GM23338 (cell line): ENCODE measurements at regions not wholly inside any gene's neighbourhood (a gene's known extent, or its start where the extent isn't known, plus 50 kb on each side); places are given as distances from the start of the nearest gene placed in this dataset.

Experiments used
- ATAC-seq: fragments of 200-7000 bp; cut with Tn5 transposase; 3 replicates; pipeline ENCODE4 v1.9.1; 2020
- DNase-seq: peaks from one replicate; pipeline ENCODE4 v3.0.0-alpha.2; 2015; ENCODE audit warnings: low spot score
- H2AFZ ChIP-seq: fragments of 200-600 bp; sonication (generic); 2 replicates; pipeline ENCODE4 v1.8.0; 2016; ENCODE audit warnings: antibody characterized with exemption, mild to moderate bottlenecking, moderate library complexity
- H3F3A ChIP-seq: fragments of 200-600 bp; sonication (generic); replicated peaks from 2 replicates; pipeline ENCODE4 v1.8.0; 2017; ENCODE audit warnings: antibody characterized with exemption, mixed run types, low read depth
- H3K27ac ChIP-seq: fragments of 200-600 bp; sonication (generic); 2 replicates; pipeline ENCODE4 v1.6.1; 2016; ENCODE audit warnings: low read depth
- H3K27me3 ChIP-seq: fragments of 200-600 bp; sonication (generic); 2 replicates; pipeline ENCODE4 v1.8.0; 2016; ENCODE audit warnings: mild to moderate bottlenecking, mixed run types, moderate library complexity; ENCODE audit not compliant: insufficient read depth
- H3K36me3 ChIP-seq: fragments of 200-600 bp; sonication (generic); 2 replicates; pipeline ENCODE4 v1.8.0; 2016; ENCODE audit warnings: mild to moderate bottlenecking; ENCODE audit not compliant: insufficient read depth
- H3K4me1 ChIP-seq: fragments of 200-600 bp; sonication (generic); 2 replicates; pipeline ENCODE4 v1.8.0; 2016; ENCODE audit warnings: mild to moderate bottlenecking, moderate library complexity; ENCODE audit not compliant: insufficient read depth
- H3K4me2 ChIP-seq: fragments of 200-600 bp; sonication (generic); 2 replicates; pipeline ENCODE4 v1.7.1; 2017; ENCODE audit warnings: mixed run types
- H3K4me3 ChIP-seq: fragments of 200-600 bp; sonication (generic); 2 replicates; pipeline ENCODE4 v1.6.1; 2016; ENCODE audit warnings: mixed run types
- H3K79me2 ChIP-seq: fragments of 200-600 bp; sonication (generic); replicated peaks from 2 replicates; pipeline ENCODE4 v1.8.0; 2017; ENCODE audit warnings: mild to moderate bottlenecking; ENCODE audit not compliant: insufficient read depth
- H3K9me2 ChIP-seq: fragments of 200-600 bp; sonication (generic); 2 replicates; pipeline ENCODE4 v1.8.0; 2017; ENCODE audit not compliant: insufficient read depth
- H4K20me1 ChIP-seq: fragments of 200-600 bp; sonication (generic); replicated peaks from 2 replicates; pipeline ENCODE4 v1.8.0; 2017; ENCODE audit warnings: mild to moderate bottlenecking; ENCODE audit not compliant: insufficient read depth
- H3K27ac Mint-ChIP-seq: 2 replicates; pipeline ENCODE4 v1.8.0; 2020; ENCODE audit warnings: inconsistent platforms, mild to moderate bottlenecking, moderate library complexity, mixed read lengths
- H3K27me3 Mint-ChIP-seq: 3 replicates; pipeline ENCODE4 v1.8.0; 2022; ENCODE audit warnings: low read depth, mild to moderate bottlenecking, moderate library complexity, mixed read lengths, inconsistent platforms; ENCODE audit not compliant: insufficient read depth, poor library complexity
- H3K36me3 Mint-ChIP-seq: 3 replicates; pipeline ENCODE4 v1.8.0; 2021; ENCODE audit warnings: low read depth, mild to moderate bottlenecking, inconsistent platforms, moderate library complexity, mixed read lengths
- H3K4me1 Mint-ChIP-seq: 3 replicates; pipeline ENCODE4 v1.8.0; 2020; ENCODE audit warnings: mild to moderate bottlenecking, inconsistent platforms, mixed read lengths
- H3K4me3 Mint-ChIP-seq: 3 replicates; pipeline ENCODE4 v1.8.0; 2021; ENCODE audit warnings: moderate library complexity, mild to moderate bottlenecking, inconsistent platforms, mixed read lengths
- H3K9me3 Mint-ChIP-seq: 3 replicates; pipeline ENCODE4 v1.8.0; 2020; ENCODE audit warnings: moderate library complexity, mild to moderate bottlenecking, inconsistent platforms, mixed read lengths
- CREB1 ChIP-seq: fragments of 250-450 bp; sonication (Bioruptor Pico); IDR thresholded peaks from 2 replicates; pipeline ENCODE4 v1.5.0; 2020; ENCODE audit warnings: low read depth, mild to moderate bottlenecking, moderate library complexity
- CTCF ChIP-seq, 2 experiments: fragments of 200-600 bp in 1 of 2; sonication (generic) in 1 of 2; conservative IDR thresholded peaks; 2 replicates each; pipeline versions ENCODE4 v1.5.1 to v1.6.1; 2016 to 2017; ENCODE audit warnings: antibody characterized with exemption in 2 of 2, low read depth in 2 of 2, mild to moderate bottlenecking in 2 of 2, moderate library complexity in 1 of 2
- ETS1 ChIP-seq: IDR thresholded peaks from 2 replicates; pipeline ENCODE4 v1.6.1; 2016; ENCODE audit warnings: antibody characterized with exemption
- EZH2 ChIP-seq: fragments of 200-600 bp; sonication (generic); IDR thresholded peaks from one replicate; pipeline ENCODE4 v1.8.0; 2017; ENCODE audit warnings: antibody characterized with exemption, mild to moderate bottlenecking, low read depth; ENCODE audit not compliant: unreplicated experiment
- EZH2phosphoT487 ChIP-seq: fragments of 200-600 bp; sonication (generic); IDR thresholded peaks from one replicate; pipeline ENCODE4 v1.8.1; 2018; ENCODE audit warnings: antibody characterized with exemption; ENCODE audit not compliant: unreplicated experiment
- JUNB ChIP-seq: IDR thresholded peaks from one replicate; pipeline ENCODE4 v1.6.1; 2016; ENCODE audit warnings: antibody characterized with exemption; ENCODE audit not compliant: unreplicated experiment
- NANOG ChIP-seq: IDR thresholded peaks from 2 replicates; pipeline ENCODE4 v1.6.1; 2016; ENCODE audit warnings: antibody characterized with exemption, borderline replicate concordance
- POLR2AphosphoS5 ChIP-seq: IDR thresholded peaks from 2 replicates; pipeline ENCODE4 v1.6.1; 2016; ENCODE audit warnings: antibody characterized with exemption, low read depth
- REST ChIP-seq: IDR thresholded peaks from one replicate; pipeline ENCODE4 v1.6.1; 2018; ENCODE audit warnings: antibody characterized with exemption; ENCODE audit not compliant: unreplicated experiment
- STAT1 ChIP-seq: IDR thresholded peaks from one replicate; pipeline ENCODE4 v1.6.1; 2016; ENCODE audit warnings: antibody characterized with exemption; ENCODE audit not compliant: unreplicated experiment
- ZNF114 ChIP-seq: fragments of 250-450 bp; sonication (Bioruptor Pico); IDR thresholded peaks from 2 replicates; pipeline ENCODE4 v1.5.0; 2020; ENCODE audit warnings: mild to moderate bottlenecking, moderate library complexity
- ZNF331 ChIP-seq: fragments of 250-450 bp; sonication (Bioruptor Pico); IDR thresholded peaks from 2 replicates; pipeline ENCODE4 v1.5.0; 2020; ENCODE audit warnings: low read depth, mild to moderate bottlenecking, moderate library complexity

- TF ChIP-seq NANOG (no peak), EZH2 (no peak), CREB1 (no peak), EZH2phosphoT487 (no peak), REST (no peak), ZNF331 (CRISPR knock-in tag) (no peak), ETS1 (no peak), JUNB (no peak), POLR2AphosphoS5 (no peak), ZNF114 (CRISPR knock-in tag) (no peak), CTCF (conservative IDR thresholded peaks at IDR 0.05; ENCODE audit: low read depth in 2 of 2) (no peak), STAT1 (no peak)
- peaks cover 23% of the 10 kb centered on the region for H3K4me1 ChIP-seq
- no peaks in the 10 kb centered on the region for H3K36me3 Mint-ChIP-seq
- ATAC-seq = no peak
- H3K9me2 ChIP-seq = no peaks in the 10 kb centered on the region
- no peaks in the 10 kb centered on the region for H4K20me1 ChIP-seq
- no peaks in the 10 kb centered on the region; the same call in none of the 2 replicates for H3K27me3 ChIP-seq
- no peak overlapping the region for H3K27ac Mint-ChIP-seq
- peak overlapping the region; percentile 97 for H2AFZ ChIP-seq
- peaks cover 4% of the 10 kb centered on the region for H3K27me3 Mint-ChIP-seq
- H3K9me3 Mint-ChIP-seq = peaks cover 4% of the 10 kb centered on the region; the same call in 1 of the 3 replicates
- H3K4me3 ChIP-seq = peak overlapping the region; percentile 81
- no peak for DNase-seq
- H3K36me3 ChIP-seq = no peaks in the 10 kb centered on the region
- no peak overlapping the region for H3K27ac ChIP-seq
- H3K4me2 ChIP-seq = peak overlapping the region; percentile 89
- H3K4me1 Mint-ChIP-seq = peaks cover 32% of the 10 kb centered on the region
- H3K79me2 ChIP-seq = no peaks in the 10 kb centered on the region
- H3K4me3 Mint-ChIP-seq = peak overlapping the region; percentile 76
- H3F3A ChIP-seq = no peaks in the 10 kb centered on the region
Observed at GRCh38 chr15:70375586-70375985, 277.9 kb upstream of the TLE3 start.
